Myocyte (in vitro differentiated cells): ENCODE measurements at regions not wholly inside any gene's neighbourhood (a gene's known extent, or its start where the extent isn't known, plus 50 kb on each side); places are given as distances from the start of the nearest gene placed in this dataset.

ENCODE experiments used
- DNase-seq: peaks from one replicate; pipeline ENCODE4 v3.0.0-alpha.2; 2012; ENCODE audit warnings: low read depth

- DNase-seq, result no peak
Measured at GRCh38 chr9:89721971-89722530, 117.2 kb downstream of the GADD45G start.

GRCh38 chr9:89722712-89723111, 117.9 kb downstream of the GADD45G start:
- no peak for DNase-seq

- no peak for DNase-seq
Measured at GRCh38 chr9:89723469-89724100, 118.8 kb downstream of the GADD45G start.

GRCh38 chr9:89724659-89725058, 119.8 kb downstream of the GADD45G start:
- no peak for DNase-seq

- DNase-seq, result no peak
Measured at GRCh38 chr9:89725271-89725670, 120.5 kb downstream of the GADD45G start.

GRCh38 chr9:89729954-89730530, 125.2 kb downstream of the GADD45G start:
- DNase-seq, result no peak

GRCh38 chr9:89730715-89731114, 125.9 kb downstream of the GADD45G start:
- no peak for DNase-seq

GRCh38 chr9:89731262-89732182, 126.7 kb downstream of the GADD45G start:
- DNase-seq, result no peak

- DNase-seq, result no peak
Measured at GRCh38 chr9:89732295-89732938, 127.6 kb downstream of the GADD45G start.

- no peak for DNase-seq
Measured at GRCh38 chr9:89732939-89733324, 128.1 kb downstream of the GADD45G start.

- no peak for DNase-seq
Measured at GRCh38 chr9:89734600-89735041, 129.8 kb downstream of the GADD45G start.

- DNase-seq, result no peak
Measured at GRCh38 chr9:89738137-89738932, 133.5 kb downstream of the GADD45G start.

GRCh38 chr9:89739511-89739910, 134.7 kb downstream of the GADD45G start:
- DNase-seq, result no peak

- no peak for DNase-seq
Measured at GRCh38 chr9:89739916-89740315, 135.1 kb downstream of the GADD45G start.

GRCh38 chr9:89740722-89741121, 135.9 kb downstream of the GADD45G start:
- no peak for DNase-seq

- no peak for DNase-seq
Measured at GRCh38 chr9:89742660-89743059, 137.8 kb downstream of the GADD45G start.

- DNase-seq, result peak; percentile 14
Measured at GRCh38 chr9:89743216-89743572, 138.4 kb downstream of the GADD45G start.

GRCh38 chr9:89743573-89744254, 138.9 kb downstream of the GADD45G start:
- DNase-seq, result no peak

- DNase-seq, result no peak
Measured at GRCh38 chr9:89744255-89744648, 139.4 kb downstream of the GADD45G start.

GRCh38 chr9:89744730-89745129, 139.9 kb downstream of the GADD45G start:
- no peak for DNase-seq
